ENCODE measurements at regions not wholly inside any gene's neighbourhood (a gene's known extent, or its start where the extent isn't known, plus 50 kb on each side); places are given as distances from the start of the nearest gene placed in this dataset.

DNA sequence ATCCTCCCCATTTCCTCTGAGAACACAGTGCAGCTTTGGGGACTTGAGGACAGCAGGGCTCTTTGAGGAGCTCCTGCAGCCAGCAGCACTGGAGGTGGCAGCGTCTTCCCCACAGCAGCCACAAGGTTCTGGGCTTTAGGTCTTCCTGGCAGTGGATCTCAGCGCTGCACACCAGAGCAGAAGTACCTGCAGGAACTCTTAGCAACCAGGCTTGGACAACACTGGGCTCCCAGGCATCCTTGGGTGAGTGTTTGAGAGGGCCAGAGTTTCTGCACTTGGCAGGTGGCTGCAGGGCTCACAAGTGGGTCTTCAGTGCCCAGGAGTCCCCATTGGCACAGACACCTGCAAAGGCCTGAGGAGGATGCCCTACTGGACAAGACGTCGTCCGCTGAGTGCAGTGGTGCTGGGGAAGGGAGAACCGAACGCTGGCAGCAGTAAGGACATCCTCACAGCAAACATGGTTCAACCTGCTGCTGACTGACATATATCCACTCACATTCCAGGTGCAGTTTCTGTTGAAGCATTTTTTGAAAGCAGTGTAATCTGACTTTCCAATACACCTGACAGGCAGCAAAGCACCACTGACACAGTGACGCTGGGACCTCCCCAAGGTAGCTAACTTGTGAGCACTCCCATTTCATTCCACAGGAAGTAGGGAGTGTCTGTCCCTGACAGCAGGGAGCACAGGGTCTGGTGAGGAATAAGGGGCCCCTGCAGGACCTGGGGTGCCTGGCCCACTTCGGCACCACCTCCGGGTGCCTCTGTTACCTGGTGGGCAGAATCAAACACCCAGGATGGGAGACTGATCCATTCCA lies 149.9 kb upstream of the COPS8 start:
- no peak for ATAC-seq

DNA sequence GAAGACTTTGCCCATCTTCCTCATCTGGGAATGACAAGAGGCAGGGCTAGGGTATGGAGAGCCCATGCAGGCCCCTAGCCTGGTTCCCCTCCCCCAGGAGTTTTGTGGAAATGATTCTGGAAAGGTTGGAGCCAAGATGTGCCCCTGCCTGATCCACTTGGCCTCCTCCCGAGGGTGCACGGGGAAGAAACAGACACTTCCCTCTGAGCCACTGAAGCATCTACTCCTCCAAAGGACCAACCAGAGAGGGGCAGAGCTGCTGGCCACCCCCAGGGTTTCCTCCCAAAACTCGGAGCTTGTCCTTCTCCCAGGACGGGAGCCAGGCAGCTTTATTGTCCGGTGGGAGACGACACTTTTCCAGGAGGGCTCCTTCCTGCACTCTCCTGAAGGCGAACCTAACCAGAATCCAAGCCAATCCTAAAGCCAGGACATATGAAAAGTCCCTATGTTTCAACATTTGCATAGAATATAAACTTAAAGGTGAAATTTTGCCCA lies 149.2 kb upstream of the COPS8 start:
- intact Hi-C loops (cut with DNase I, micrococcal nuclease) = no loop called here
- ATAC-seq (no peak), DNase-seq (no peak)
- H3K9me3 ChIP-seq = no peaks in the 10 kb centered on the region
- TF ChIP-seq CTCF (IDR thresholded peaks at IDR 0.05) = no peak
- H3K36me3 ChIP-seq (ENCODE audit: low read depth) = no peaks in the 10 kb centered on the region
- H3K4me1 ChIP-seq (ENCODE audit: low read depth) = no peaks in the 10 kb centered on the region
- H3K4me3 ChIP-seq = no peak overlapping the region

More for the DNA sequence above, 149.9 kb upstream of the COPS8 start:
- H3K4me1 ChIP-seq (ENCODE audit: low read depth) = no peaks in the 10 kb centered on the region
- DNase-seq = no peak
- no peaks in the 10 kb centered on the region for H3K36me3 ChIP-seq (ENCODE audit: low read depth)
- no peak for TF ChIP-seq CTCF (IDR thresholded peaks at IDR 0.05)
- no peaks in the 10 kb centered on the region for H3K9me3 ChIP-seq
- intact Hi-C loops (cut with DNase I, micrococcal nuclease) = no loop called here
- no peak overlapping the region for H3K4me3 ChIP-seq

DNA sequence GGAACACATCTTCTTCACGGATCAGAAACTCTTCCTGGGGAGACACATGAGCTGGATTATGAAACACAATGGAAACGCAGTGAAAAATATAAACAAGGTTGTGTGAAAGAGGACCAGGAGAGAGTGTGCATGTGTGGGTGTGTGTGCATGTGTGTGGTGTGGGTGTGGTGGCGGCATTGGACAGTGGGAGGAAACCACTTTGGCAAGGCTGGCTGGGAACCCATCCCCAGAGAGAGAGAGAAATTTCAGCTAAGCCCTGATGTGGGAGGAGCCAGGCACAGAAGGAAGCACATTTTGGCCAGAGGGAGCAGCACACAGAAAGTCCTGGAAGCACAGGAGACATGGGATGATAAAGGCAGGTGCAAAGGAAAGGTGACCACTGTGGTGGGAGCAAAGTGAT lies 147.6 kb upstream of the COPS8 start:
- TF ChIP-seq CTCF (IDR thresholded peaks at IDR 0.05) = no peak
- Histone ChIP-seq H3K4me3 (no peak overlapping the region), H3K9me3 (no peaks in the 10 kb centered on the region), H3K4me1 (ENCODE audit: low read depth) (no peaks in the 10 kb centered on the region), H3K36me3 (ENCODE audit: low read depth) (no peaks in the 10 kb centered on the region)
- ATAC-seq = no peak
- intact Hi-C loops (cut with DNase I, micrococcal nuclease) = no loop called here
- no peak for DNase-seq

GRCh38 chr2:236939271-236939670 lies 146.4 kb upstream of the COPS8 start:
- no peak for ATAC-seq
- H3K36me3 ChIP-seq (ENCODE audit: low read depth) = no peaks in the 10 kb centered on the region
- no peak for DNase-seq
- no peaks in the 10 kb centered on the region for H3K4me1 ChIP-seq (ENCODE audit: low read depth)
- intact Hi-C loops (cut with DNase I, micrococcal nuclease) = no loop called here
- no peak for TF ChIP-seq CTCF (IDR thresholded peaks at IDR 0.05)
- no peak overlapping the region for H3K4me3 ChIP-seq
- H3K9me3 ChIP-seq = no peaks in the 10 kb centered on the region

DNA sequence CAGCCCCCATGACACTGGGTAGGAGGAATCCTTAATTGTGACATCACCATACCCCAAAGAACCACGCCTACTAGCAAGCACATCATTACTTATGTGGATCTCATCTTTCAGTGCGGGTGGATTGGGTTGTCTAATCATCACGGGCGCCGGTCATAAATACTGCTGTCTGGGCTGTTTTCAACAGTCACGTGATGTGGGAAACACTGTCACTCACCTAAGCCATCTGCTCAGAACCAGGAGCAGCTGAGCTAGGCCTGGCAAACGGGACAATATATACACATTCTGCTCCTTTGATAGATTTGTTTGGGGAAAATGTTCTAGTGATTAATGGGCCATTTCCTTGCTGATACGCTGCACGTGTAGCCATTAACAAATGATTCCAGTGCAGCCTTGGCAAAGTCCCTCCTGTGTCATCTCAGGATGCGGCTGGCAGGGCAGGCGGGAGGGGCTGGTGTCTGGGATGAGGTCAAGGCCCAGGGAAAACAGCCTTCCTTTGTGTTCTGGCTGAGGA lies 145.9 kb upstream of the COPS8 start:
- ATAC-seq = no peak
- TF ChIP-seq CTCF (IDR thresholded peaks at IDR 0.05) = no peak
- intact Hi-C loops (cut with DNase I, micrococcal nuclease) = no loop called here
- Histone ChIP-seq H3K36me3 (ENCODE audit: low read depth) (no peaks in the 10 kb centered on the region), H3K4me1 (ENCODE audit: low read depth) (no peaks in the 10 kb centered on the region), H3K4me3 (no peak overlapping the region), H3K9me3 (no peaks in the 10 kb centered on the region)
- no peak for DNase-seq

Data from mucosa of descending colon (tissue), 3 donors.